HG02759 (cell line): ENCODE measurements at regions not wholly inside any gene's neighbourhood (a gene's known extent, or its start where the extent isn't known, plus 50 kb on each side); places are given as distances from the start of the nearest gene placed in this dataset.

Experiments
- ATAC-seq: cut with Tn5 transposase; IDR thresholded peaks from one replicate; pipeline ENCODE4 v1.9.1; 2021; ENCODE audit warnings: mild to moderate bottlenecking, moderate library complexity; ENCODE audit not compliant: unreplicated experiment

- no peak for ATAC-seq
These were observed 404.4 kb upstream of the SOX11 start for GRCh38 chr2:5287558-5288334.

- ATAC-seq, result no peak
These were observed 401.2 kb upstream of the SOX11 start for GRCh38 chr2:5290900-5291546.

DNA sequence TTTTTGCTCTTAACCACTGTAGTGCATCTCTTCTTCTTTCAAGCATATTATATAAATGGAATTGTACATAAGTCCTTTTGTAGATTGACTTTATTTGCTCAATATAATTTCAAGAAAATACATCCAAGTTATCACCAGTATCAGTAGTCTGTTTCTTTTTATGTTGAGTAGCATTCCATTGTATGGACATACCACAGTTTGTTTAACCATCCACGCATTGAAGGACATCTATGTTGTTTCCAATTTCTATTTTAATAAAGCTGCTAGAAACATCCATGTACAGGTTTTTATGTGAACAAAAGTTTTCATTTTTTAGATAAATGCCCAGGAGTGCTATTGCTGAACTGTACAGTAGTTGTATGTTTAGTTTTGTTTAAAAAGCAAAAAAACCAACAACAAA, 387.5 kb upstream of the SOX11 start:
- no peak for ATAC-seq

GRCh38 chr2:5315041-5315440, 377.1 kb upstream of the SOX11 start:
- no peak for ATAC-seq

DNA sequence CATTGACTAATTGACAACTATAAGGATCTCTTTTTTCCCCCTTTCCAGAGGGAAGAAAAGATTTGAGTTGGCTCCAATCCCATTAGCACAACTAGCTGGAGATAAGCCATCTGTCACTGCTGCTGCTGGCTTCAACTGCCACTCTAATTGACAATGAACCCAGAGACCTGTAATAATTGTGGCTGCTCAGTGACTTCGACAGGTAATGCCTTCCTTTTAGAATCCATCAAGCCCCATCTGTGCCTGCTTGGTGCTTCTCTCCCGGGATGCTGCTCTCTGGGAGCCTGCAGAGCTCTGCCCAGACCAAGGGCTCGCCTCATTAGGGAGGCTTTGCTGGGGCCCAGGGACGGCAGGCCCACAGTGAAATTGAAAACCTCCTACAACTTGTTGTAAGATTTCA, 376.7 kb upstream of the SOX11 start:
- no peak for ATAC-seq

DNA sequence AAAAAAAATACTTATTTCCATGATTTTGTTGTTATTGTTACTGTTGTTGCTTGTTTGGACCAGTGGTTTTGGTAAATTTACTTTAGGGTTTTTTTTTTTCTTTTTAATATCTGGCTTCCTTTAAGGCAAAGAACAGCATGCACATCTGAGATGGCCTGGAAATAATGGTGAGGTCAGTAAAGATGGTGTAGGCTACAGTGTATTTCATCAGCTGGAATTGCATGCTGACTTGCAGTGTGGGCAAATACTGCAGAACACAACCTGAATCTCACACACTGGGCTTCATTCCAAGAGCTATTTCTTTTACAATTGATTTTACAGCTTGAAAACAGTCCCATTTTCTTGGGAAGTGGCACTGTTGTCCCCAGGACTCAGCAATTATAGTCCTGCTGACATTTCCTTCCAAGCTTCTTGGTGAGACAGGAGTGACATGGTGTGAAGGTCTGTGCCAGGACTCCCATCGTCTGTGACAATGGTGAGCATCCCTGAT, 376.1 kb upstream of the SOX11 start:
- no peak for ATAC-seq

- ATAC-seq, result no peak
These were observed 372.7 kb upstream of the SOX11 start for GRCh38 chr2:5319493-5319892.

DNA sequence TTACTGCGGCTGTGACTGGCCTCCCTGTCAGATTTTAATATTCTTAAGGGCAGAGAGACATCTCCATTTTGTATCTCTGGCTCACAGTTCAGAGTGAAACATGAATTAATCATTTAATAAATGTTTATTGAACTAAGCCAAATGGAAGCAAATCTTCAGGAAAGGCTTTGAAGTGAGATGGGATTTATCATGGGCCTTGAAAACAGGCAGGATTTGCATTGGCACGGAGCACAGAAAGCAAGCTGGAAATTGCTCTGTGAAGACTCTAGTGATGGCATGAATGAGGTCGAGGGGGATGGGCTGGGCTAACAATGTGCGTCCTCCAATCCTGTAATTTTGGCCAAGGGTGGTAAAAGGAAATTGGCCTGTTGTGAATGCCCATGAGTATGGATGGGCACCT, 369.8 kb upstream of the SOX11 start:
- ATAC-seq, result no peak

DNA sequence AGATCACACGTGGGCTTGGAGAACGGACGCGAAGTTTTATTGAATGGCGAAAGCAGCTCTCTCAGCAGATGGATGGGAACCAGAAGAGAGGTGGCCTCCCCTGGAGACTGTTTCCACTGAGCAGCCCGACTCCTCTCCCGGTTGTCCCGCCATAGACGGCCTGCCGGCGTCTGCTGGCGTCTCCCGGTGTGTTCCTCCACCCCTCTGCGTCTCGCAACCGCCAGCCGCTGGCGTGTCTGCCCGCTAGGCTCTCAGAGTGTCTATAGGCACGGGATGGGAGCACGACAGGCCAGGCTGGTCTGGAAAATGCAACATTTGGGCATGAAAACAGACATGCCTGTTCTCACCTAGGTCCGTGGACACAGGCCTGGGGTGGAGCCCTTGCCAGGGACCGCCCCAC, 366.7 kb upstream of the SOX11 start:
- no peak for ATAC-seq

DNA sequence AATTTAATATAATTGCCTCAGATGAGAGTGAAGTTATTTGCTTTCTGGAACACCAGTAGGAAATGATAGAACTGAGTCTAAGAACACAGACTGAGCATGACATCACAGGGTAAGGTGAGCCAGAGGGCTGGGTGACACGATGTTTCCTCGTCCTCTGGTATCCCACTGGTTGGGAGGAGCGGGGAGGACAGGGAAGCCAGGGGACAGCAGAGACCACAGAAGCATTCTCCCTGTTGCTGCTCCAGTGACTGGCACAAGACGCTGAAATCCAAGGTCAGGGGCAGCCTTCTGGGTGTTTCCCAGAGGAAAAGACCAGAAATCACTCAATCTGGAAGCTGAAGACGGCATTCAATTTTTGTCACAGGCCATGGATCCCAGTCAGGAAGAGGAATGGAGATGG, 363.4 kb upstream of the SOX11 start:
- no peak for ATAC-seq

DNA sequence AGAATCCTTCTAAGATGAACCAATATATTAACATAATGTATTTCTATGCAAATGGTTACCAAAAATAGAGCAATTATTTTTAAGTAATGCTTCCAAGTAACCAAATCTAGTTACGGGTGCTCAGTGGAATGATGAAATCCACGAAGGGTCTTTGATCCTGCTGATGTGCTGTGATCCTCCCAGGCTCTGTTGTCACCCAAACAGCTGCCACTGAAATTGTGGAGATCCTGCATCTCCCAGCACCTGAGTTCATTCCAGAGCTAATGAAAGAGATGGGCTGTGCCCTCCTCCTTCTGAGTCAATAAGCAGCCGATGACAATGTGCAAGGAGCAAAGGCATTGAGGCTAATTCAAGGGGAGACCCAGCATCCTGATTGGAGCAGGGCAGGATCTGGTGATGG, 362.4 kb upstream of the SOX11 start:
- no peak for ATAC-seq

DNA sequence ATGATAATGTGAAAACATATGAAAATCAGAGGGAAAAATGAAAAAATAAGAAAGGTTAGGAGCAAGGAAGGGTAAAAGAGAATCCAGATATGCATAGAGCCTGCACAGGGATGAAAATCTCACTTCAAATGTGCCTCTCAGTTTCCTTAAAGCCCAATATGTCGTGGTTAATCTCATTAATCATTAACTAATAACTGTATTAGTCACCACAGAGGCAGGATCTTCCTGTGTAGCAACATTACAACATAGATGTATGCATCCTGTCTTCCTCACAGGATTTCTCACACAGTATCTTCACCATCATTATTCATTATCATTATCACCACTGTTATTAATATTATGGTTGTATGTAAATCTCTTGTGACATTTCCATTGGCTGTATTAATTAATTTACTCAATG, 361.2 kb upstream of the SOX11 start:
- no peak for ATAC-seq

DNA sequence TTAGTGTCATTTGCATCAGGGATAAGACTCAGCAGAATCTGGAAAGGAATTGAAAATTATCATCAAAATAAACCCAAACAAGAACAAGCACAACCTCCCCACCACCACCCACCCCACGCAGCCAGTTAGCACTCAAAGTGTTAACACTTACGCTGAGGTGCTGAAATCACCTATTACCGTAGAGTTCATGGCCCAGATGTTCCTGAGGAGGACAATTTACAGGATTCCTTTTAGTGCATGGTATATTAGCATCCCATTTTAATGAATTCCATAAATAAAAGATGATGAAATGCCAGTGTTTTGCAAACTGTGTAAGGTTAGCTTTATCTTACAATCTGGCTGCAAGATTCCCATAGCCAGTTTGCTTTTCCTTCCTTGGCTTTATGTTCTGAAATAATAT, 359.3 kb upstream of the SOX11 start:
- ATAC-seq, result no peak

GRCh38 chr2:5339473-5339872, 352.7 kb upstream of the SOX11 start:
- no peak for ATAC-seq

- ATAC-seq, result no peak
These were observed 348.3 kb upstream of the SOX11 start for GRCh38 chr2:5343785-5344335.

GRCh38 chr2:5352286-5352685, 339.9 kb upstream of the SOX11 start:
- no peak for ATAC-seq

DNA sequence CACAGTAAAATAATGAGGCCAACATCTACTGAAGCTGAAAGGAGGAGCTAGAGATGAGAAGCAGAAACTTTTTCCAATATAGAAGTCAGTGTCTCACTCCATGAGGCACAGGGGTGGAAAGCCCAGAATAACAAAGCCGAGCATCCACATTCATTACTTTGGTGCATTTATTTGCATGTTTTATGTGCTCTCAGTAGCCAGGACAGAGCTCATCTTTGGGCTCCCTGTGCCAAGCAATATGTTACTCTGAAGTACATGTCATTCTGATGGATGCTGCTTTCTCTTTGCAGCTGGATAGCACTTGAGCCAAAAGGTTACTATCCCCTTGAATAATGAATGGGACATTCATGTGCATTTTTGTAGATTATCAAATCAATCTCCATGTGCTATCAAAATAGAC, 338.6 kb upstream of the SOX11 start:
- no peak for ATAC-seq

DNA sequence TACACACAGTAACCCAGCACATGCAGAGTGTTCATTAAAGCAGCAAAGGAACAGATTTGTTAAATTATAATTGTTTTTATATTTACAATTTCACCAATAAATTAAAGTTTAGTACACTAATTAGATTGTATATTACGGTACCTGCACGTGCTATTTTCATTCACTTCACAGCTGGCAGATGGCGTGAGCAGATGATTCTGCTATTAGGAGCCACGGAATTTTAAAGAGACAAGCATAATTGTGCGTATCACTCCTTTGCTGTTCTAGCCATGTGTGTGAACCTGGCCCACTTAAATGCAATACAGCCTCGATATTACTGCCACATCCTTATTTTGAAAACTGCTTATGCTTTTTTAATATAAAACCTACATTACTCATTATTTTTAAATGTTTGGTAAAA, 332.8 kb upstream of the SOX11 start:
- no peak for ATAC-seq

DNA sequence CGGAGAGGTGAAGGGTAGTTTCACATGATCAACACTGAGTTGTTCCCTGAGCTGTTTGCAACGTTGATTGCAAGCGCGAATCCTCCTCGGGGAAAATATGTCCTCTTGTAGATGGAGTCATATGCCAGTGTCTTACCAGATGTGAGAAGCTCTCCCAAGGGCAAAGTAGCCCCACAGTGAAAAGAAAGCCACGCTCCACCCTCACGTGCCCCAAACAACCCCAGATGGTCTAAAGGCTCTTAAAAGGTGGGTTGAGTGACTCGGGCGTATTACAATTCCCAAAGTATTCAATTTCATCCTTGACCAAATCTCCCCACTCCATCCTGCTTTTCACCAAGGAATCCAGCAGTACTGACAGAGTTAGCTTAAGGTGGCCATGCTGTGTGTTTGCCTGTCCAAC, 332.1 kb upstream of the SOX11 start:
- ATAC-seq, result no peak

- ATAC-seq, result no peak
These were observed 327.8 kb upstream of the SOX11 start for GRCh38 chr2:5364361-5364760.

DNA sequence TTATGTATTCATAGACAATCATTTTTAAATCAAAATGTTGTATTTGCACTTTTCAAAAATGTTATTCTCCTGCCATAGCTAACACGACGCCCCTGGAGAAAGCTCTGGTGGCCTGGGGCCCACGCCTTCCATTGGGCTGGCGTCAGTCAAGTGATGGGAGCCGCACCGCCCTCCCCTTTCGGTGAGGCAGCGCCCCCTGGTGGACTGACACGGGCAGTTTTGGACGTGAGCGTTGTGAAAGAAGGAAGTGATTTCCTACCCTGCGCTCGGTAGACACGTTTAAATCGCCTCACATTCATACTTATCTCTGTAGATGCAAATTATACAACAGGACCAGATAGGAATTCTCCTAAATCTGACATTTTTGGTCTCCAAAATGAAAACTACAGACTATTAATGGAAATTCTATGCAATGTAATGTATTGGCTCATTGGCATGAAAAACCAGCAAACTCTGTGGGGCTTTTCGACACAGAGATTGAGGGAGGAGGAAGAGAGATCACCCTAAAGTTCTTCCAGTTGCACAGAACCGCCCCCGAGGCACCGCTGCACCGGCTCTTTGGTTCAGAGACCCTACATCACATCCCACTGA, 326.2 kb upstream of the SOX11 start:
- ATAC-seq, result peak; percentile 93

DNA sequence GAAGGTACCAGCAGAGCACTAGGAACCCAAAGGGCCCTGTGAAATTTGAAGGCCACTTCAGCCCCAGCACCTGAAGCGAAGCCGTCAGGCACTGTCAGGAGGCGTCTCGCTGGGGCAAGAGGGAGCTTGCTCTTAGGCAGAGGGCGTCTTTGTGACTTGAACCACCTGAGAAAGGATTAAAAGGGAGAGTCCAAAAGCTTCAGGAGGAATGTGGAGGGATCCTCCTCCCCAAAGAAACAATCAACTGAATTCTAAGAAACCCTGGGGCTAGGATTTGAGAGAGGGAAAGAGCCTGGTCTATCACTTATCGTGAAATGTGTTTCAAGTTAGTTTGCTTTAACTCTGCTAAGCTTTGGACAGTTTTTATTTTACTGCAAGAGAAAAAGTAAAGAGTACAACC, 324.9 kb upstream of the SOX11 start:
- no peak for ATAC-seq
